AG10803 (cell line): ENCODE measurements at regions not wholly inside any gene's neighbourhood (a gene's known extent, or its start where the extent isn't known, plus 50 kb on each side); places are given as distances from the start of the nearest gene placed in this dataset.

Experiments used
- DNase-seq: peaks from one replicate; pipeline ENCODE4 v3.0.0; 2010; ENCODE audit warnings: low read depth
- H3K4me3 ChIP-seq: 2 replicates; pipeline ENCODE4 v1.5.1; 2011; ENCODE audit warnings: mild to moderate bottlenecking, low read length, control low read depth
- TF ChIP-seq, protein P1 (sequence below): conservative IDR thresholded peaks from 2 replicates; pipeline ENCODE4 v1.5.1; 2011; ENCODE audit warnings: mild to moderate bottlenecking, low read length, control low read depth, inconsistent platforms

- TF ChIP-seq, protein P1, sequence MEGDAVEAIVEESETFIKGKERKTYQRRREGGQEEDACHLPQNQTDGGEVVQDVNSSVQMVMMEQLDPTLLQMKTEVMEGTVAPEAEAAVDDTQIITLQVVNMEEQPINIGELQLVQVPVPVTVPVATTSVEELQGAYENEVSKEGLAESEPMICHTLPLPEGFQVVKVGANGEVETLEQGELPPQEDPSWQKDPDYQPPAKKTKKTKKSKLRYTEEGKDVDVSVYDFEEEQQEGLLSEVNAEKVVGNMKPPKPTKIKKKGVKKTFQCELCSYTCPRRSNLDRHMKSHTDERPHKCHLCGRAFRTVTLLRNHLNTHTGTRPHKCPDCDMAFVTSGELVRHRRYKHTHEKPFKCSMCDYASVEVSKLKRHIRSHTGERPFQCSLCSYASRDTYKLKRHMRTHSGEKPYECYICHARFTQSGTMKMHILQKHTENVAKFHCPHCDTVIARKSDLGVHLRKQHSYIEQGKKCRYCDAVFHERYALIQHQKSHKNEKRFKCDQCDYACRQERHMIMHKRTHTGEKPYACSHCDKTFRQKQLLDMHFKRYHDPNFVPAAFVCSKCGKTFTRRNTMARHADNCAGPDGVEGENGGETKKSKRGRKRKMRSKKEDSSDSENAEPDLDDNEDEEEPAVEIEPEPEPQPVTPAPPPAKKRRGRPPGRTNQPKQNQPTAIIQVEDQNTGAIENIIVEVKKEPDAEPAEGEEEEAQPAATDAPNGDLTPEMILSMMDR: no peak
- no peak for DNase-seq
- no peak overlapping the region for H3K4me3 ChIP-seq
Measured at GRCh38 chr17:79255926-79256585, 181.4 kb downstream of the ENGASE start.

GRCh38 chr17:79255456-79255855 is 180.8 kb downstream of the ENGASE start:
- DNase-seq: no peak
- H3K4me3 ChIP-seq: no peak overlapping the region
- TF ChIP-seq, protein P1: no peak

DNA sequence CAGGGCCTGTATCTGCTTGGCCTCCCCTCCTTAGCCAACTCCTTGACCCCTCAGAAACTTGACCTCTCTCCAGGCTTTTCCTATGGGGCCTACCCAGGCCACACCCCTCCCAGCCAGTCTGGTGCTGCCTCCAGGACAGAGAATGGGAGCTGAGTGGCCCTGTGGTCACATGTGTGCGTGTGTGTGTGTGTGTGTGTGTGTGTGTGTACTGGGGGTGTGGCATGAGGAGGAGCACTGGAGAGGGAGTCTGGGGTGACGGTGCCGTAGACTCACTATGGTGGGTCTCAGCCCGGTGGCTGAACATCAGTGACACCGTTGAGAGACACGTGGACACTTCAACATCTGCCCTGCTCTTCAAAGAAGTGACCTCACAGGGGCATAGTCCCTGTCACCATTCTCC is 180.4 kb downstream of the ENGASE start:
- no peak overlapping the region for H3K4me3 ChIP-seq
- no peak for DNase-seq
- TF ChIP-seq, protein P1: no peak

DNA sequence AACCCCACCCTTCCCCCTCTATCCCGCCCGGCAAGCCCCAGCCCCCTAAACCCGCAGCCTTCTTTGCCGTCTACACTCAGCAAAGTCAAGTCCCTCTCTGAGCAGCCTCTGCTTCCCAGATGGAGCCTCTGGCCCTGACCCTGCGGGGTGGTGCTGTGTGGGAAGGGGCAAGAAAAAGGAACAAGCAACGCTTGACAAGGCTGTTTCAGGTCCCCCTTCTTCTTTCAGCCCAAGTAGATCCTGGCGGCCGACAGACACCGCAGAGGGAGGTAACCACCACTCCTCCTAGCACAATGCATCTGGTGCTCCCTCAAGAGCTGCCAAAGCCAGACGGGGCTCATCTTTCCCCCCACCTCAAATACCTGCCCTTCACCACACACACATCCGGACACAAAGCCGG is 178.3 kb downstream of the ENGASE start:
- TF ChIP-seq, protein P1: no peak
- no peak overlapping the region for H3K4me3 ChIP-seq
- DNase-seq: no peak

DNA sequence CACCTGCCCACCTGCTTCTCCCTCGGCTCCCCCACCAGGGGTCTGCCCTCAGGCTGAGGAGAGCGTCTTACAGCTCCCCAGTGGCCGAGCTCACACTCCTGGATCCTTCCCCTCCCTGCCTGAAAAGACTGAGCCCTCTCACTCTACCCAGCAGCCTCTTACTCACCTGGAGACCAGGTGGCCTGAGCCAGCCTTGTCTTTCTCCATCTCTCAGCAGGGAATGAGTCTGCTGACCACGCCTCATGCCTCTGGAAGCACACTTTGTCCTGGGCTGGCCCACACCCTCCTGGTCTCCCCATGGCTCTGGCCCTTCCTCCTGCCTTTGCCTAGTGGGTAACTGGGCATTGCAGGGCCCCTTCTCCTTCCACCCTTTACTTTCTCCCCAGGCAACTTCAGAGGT is 177.2 kb downstream of the ENGASE start:
- no peak overlapping the region for H3K4me3 ChIP-seq
- DNase-seq: no peak
- TF ChIP-seq, protein P1: no peak

DNA sequence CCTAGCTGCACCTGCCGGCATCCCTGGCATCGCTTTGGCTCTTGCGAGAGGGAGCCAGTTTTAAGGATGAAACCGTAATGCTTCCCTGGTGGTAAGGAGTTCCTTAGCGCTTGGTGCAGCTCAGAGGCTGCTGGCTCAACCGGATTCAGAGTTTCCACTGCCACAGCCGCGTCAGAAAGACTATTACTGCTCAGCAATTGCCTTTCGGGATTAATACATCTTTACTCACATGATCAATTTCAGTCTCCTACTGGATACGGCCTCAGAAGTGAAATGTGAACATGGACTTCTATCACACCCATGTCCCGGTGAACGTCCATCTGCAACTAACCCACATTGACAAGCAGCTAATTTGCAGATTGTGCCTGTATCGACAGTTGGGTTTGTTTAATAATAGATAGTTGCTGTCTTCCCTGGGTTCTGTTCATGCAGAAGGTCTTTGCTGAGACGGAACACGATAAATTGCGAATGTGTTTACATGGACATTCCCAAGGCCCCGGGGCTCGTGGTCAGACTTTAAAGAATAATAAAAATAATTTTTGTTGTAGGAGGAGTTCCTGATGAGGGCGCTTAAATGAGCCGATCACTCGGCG is 175.4 kb downstream of the ENGASE start:
- DNase-seq: no peak
- TF ChIP-seq, protein P1: no peak
- no peak overlapping the region for H3K4me3 ChIP-seq

DNA sequence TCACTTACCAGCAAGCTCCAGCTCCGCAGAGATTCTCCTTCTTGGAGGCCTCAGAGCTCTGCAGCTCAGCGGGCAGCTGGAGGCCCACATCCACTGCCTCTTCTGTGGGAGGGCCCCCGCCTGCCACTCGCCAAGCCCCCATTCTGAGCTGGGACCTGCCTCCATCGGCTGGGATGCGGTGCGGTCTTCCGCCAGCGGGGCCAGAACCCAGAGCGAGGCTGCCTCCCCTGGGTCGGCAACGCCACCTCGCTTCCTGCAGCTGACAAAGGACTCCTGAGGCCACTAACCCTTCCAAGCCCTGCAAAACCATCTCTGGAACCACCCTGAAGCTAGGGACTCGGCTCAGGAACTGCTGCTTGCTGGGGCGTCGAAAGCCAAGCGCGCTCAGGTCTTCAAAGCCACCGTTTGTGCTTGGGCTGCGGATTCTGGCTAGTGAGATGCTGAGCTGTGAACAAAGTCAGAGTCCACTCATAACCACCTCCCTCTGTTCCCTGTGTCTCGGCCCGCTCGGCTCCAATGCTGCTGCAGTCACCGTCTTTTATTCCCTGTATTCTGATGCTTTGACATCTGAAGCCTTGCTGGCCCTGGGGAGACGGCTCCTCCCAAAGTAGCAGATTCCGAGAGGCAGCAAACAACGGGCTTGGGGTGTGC is 174.3 kb downstream of the ENGASE start:
- no peak for DNase-seq
- TF ChIP-seq, protein P1: no peak
- no peak overlapping the region for H3K4me3 ChIP-seq
